Tibial artery (tissue), 4 donors: ENCODE measurements at regions not wholly inside any gene's neighbourhood (a gene's known extent, or its start where the extent isn't known, plus 50 kb on each side); places are given as distances from the start of the nearest gene placed in this dataset.
A peak's percentile ranks its signal among the peaks of the same experiment; 100 is the strongest.
"Not testable (repeated sequence)": the region's sequence is repeated elsewhere in the genome, so short reads cannot be mapped to it uniquely, and the experiment has no call there.

Experiments used
- DNase-seq, 2 donors: peaks; one replicate each; pipeline ENCODE4 v3.0.0-alpha.2; 2019
- H3K27ac ChIP-seq, 2 donors: fragments of 200-600 bp; sonication (generic) in 1 of 2; 1 replicate in 1 of 2; 2 replicates in 1 of 2; pipeline ENCODE4 v1.5.1; 2018 to 2019; ENCODE audit warnings: mild to moderate bottlenecking in 1 of 2
- H3K27me3 ChIP-seq, 2 donors: fragments of 200-600 bp; sonication (generic) in 1 of 2; one replicate each; pipeline versions ENCODE4 v1.5.1 to v1.6.0; 2016 to 2019
- H3K36me3 ChIP-seq, 3 donors: fragments of 200-600 bp; sonication (generic) in 2 of 3; one replicate each; pipeline ENCODE4 v1.5.1; 2016 to 2019; ENCODE audit warnings: mild to moderate bottlenecking in 2 of 3
- H3K4me1 ChIP-seq, 4 donors: fragments of 200-600 bp; sonication (generic) in 2 of 4; 1 replicate in 3 of 4; 2 replicates in 1 of 4; pipeline ENCODE4 v1.5.1; 2016 to 2019
- H3K4me3 ChIP-seq, 2 donors: fragments of 200-600 bp; sonication (generic) in 1 of 2; 1 replicate in 1 of 2; 2 replicates in 1 of 2; pipeline ENCODE4 v1.5.1; 2018 to 2019; ENCODE audit warnings: mild to moderate bottlenecking in 2 of 2
- H3K9me3 ChIP-seq, 3 donors: fragments of 200-600 bp; sonication (generic) in 1 of 3; one replicate each; pipeline ENCODE4 v1.5.1; 2016 to 2019
- intact Hi-C: fragments of 100-400 bp; cut with DNase I; formaldehyde crosslinking; loops from one replicate; pipeline ENCODE4 v1.15.0; 2023; ENCODE audit warnings: low total_unique reads
- TF ChIP-seq, protein P1 (sequence below), 2 experiments: fragments of 200-600 bp in 1 of 2; fragments of 450-650 bp in 1 of 2; IDR thresholded peaks; one replicate each; pipeline ENCODE4 v1.5.1; 2017 to 2019; ENCODE audit warnings: antibody characterized with exemption in 2 of 2, mild to moderate bottlenecking in 1 of 2, moderate library complexity in 1 of 2

DNA sequence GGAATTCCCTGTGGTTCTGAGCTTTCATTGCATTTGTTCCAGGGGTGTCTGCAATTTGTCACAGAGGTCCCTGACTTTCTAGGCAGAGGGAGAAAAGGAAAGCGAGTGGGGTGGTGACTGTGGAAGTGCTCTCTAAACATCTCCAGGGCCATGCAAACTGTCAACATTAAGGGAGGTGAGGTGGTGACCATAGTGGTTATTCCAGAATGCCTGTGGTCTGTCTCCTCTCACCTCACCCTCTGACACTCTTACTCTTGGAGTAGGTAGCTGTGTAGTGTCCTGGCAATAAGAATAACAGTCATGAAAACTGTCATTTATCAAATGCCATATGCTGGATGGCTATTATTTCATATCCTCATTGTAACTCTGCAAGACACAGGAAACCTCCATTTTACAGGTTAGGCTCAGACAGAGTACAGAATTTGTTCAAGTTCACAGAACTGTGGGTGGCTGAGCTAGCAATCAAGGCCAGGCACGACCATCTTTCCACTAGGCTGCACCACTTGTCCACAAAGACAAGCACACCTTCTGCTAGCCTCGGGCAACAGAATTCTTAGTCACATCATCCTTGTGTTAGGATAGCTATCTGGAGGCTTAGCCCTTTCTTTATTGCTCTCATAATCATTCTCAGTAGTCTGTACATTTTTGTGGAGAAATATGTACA lies 179.4 kb downstream of the CD47 start:
- no peak for DNase-seq
- H3K9me3 ChIP-seq: no peaks in the 10 kb centered on the region
- no peak overlapping the region for H3K4me3 ChIP-seq
- no peak overlapping the region for H3K27ac ChIP-seq
- TF ChIP-seq, protein P1, sequence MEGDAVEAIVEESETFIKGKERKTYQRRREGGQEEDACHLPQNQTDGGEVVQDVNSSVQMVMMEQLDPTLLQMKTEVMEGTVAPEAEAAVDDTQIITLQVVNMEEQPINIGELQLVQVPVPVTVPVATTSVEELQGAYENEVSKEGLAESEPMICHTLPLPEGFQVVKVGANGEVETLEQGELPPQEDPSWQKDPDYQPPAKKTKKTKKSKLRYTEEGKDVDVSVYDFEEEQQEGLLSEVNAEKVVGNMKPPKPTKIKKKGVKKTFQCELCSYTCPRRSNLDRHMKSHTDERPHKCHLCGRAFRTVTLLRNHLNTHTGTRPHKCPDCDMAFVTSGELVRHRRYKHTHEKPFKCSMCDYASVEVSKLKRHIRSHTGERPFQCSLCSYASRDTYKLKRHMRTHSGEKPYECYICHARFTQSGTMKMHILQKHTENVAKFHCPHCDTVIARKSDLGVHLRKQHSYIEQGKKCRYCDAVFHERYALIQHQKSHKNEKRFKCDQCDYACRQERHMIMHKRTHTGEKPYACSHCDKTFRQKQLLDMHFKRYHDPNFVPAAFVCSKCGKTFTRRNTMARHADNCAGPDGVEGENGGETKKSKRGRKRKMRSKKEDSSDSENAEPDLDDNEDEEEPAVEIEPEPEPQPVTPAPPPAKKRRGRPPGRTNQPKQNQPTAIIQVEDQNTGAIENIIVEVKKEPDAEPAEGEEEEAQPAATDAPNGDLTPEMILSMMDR (IDR thresholded peaks at IDR 0.05): no peak
- no peaks in the 10 kb centered on the region for H3K27me3 ChIP-seq
- H3K4me1 ChIP-seq: peaks cover 0 to 15% (median 4%) of the 10 kb centered on the region in 4 donors
- no peaks in the 10 kb centered on the region for H3K36me3 ChIP-seq
- intact Hi-C loops: no loop called here

DNA sequence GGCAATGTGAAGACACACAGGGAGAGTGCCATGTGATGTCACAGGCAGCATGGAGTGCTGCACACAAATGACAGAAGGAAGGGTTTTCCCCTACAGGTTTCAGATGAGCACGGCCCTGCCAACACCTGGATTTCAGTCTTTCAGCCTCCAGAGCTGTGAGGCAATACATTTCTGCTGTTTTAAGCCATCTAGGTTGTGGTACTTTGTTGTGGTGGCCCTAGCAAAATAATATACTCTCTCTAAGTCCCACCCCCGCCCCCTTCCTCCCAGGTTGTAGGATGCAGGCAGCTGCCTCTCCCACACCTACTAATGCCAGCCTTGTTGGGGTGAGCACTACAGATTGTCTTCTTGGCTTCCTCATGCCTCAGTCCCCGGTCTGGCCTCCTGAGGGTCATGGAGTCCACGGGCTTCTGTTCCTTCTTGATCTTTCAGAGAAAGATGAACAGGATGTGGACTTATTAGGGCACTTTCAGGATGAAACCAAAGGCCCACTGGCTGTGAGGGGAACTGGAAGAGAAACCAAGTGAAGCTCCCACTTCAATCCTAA lies 180.0 kb downstream of the CD47 start:
- H3K27me3 ChIP-seq: no peaks in the 10 kb centered on the region
- no peaks in the 10 kb centered on the region for H3K36me3 ChIP-seq
- intact Hi-C loops: no loop called here
- H3K9me3 ChIP-seq: no peaks in the 10 kb centered on the region
- no peak overlapping the region for H3K27ac ChIP-seq
- TF ChIP-seq, protein P1 (IDR thresholded peaks at IDR 0.05): no peak
- DNase-seq: no peak
- peaks cover 0 to 22% (median 4%) of the 10 kb centered on the region in 4 donors for H3K4me1 ChIP-seq
- H3K4me3 ChIP-seq: no peak overlapping the region

DNA sequence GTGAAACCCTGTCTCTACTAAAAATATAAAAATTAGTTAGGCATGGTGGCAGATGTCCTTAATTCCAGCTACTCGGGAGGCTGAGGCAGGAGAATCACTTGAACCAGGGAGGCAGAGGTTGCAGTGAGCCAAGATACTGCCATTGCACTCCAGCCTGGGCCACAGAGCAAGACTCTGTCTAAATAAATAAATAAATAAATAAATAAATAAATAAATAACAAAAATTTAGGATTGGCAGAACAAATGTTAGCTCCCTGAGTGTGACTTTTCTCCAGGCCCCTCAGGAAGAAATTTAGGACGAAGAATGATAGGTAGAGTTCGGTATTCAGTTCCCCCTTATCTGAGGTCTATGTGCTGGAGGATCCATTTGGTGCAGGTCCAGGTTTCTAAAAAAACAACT lies 181.2 kb downstream of the CD47 start:
- peaks cover 0 to 34% (median 9%) of the 10 kb centered on the region in 4 donors for H3K4me1 ChIP-seq
- H3K27ac ChIP-seq, intact Hi-C loops, DNase-seq, H3K36me3 ChIP-seq, H3K9me3 ChIP-seq, H3K27me3 ChIP-seq, H3K4me3 ChIP-seq: not testable (repeated sequence)

DNA sequence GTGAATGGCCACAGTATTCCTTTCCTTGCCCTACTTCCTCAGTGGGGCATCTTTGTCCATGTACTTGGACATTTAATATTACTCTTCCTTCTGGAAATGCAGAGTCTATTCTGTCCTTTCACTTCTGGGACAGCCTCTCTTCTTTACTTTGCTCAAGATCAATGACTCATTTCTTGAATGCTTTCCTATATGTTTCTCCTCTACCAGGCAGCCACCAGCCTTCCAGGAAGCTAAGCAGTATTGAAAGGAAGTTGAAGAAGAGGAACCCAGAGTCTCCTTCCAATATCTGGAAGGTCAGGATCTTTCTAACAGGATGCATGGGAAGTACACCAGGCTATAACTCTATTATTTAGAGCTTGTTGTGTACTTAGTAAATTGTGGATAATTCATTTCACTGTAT lies 182.8 kb downstream of the CD47 start:
- no peaks in the 10 kb centered on the region for H3K9me3 ChIP-seq
- no peaks in the 10 kb centered on the region for H3K27me3 ChIP-seq
- intact Hi-C loops: no loop called here
- no peaks in the 10 kb centered on the region for H3K36me3 ChIP-seq
- H3K27ac ChIP-seq: no peak overlapping the region
- TF ChIP-seq, protein P1 (IDR thresholded peaks at IDR 0.05): no peak
- no peak overlapping the region for H3K4me3 ChIP-seq
- H3K4me1 ChIP-seq: peaks cover 0 to 38% (median 11%) of the 10 kb centered on the region in 4 donors
- no peak for DNase-seq

DNA sequence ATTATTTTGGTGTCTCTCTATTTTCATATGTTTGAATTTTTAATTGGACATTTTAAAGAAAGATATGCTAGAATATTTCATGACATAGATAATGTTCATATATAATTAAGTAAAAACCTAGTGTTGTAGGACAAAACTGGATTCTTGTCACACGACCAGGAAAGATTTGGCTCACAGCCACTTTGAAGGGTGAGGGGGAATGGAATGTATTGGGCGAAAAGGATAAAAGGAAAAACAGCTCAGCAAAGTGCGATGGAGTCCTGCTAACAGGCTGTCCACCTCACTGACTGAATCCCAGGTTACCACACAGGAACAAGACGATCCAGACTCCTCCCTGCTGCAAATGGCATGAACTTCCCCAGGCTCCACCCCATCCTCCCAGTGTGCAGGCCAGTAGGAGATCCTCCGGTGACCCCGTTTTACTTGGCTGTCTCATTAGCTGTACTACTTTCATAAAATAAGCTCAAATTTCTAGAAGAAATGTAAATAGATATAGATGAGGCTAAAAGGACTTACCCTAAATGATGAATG lies 186.2 kb downstream of the CD47 start:
- DNase-seq: no peak
- intact Hi-C loops: no loop called here
- H3K27ac ChIP-seq: peak overlapping the region; percentile 46 to 51
- no peaks in the 10 kb centered on the region for H3K27me3 ChIP-seq
- no peaks in the 10 kb centered on the region for H3K36me3 ChIP-seq
- no peaks in the 10 kb centered on the region for H3K9me3 ChIP-seq
- TF ChIP-seq, protein P1 (IDR thresholded peaks at IDR 0.05): no peak
- H3K4me1 ChIP-seq: peaks cover 0 to 38% (median 11%) of the 10 kb centered on the region in 4 donors
- H3K4me3 ChIP-seq: peak overlapping the region in 1 of 2 donors; percentile 11

DNA sequence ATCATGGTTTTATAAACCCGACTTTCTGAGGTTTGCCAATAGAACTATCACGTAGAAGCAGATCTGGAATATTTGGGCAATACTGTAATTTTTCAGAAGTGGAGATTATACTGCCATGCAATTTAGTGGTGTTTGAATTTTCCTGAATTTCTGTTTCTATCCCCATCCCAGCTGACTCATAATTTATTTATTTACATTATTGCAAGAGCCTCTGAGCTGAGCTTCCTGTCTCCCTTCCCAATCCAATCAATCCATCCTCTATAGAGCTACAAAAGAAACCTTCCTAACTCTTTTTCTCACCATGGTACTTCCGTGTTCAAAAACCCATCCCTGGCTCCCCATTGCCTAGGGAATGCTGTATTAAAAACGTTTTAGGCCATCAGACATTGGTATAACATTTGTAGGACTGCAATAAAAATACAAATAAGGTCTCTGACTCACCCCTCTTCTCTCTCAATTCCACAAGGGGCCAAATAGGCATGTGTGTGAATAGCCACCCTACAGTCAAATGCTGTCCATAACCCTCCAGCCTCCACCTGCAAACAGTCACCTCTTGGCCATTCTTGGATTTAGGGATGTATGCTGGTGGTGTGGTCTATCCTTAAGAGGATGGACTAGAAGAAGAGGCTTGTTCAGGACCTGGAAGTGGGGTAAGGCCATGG lies 190.7 kb downstream of the CD47 start:
- no peak for DNase-seq

More for the DNA sequence above, 190.7 kb downstream of the CD47 start:
- Histone ChIP-seq H3K4me3 (no peak overlapping the region), H3K4me1 (peaks cover 0 to 9% (median 7%) of the 10 kb centered on the region in 4 donors), H3K27ac (no peak overlapping the region), H3K36me3 (no peaks in the 10 kb centered on the region), H3K9me3 (no peaks in the 10 kb centered on the region), H3K27me3 (no peaks in the 10 kb centered on the region)
- intact Hi-C loops: no loop called here
- TF ChIP-seq, protein P1 (IDR thresholded peaks at IDR 0.05): no peak
